ENCODE measurements at regions not wholly inside any gene's neighbourhood (a gene's known extent, or its start where the extent isn't known, plus 50 kb on each side); places are given as distances from the start of the nearest gene placed in this dataset.
"Not testable (repeated sequence)": the region's sequence is repeated elsewhere in the genome, so short reads cannot be mapped to it uniquely, and the experiment has no call there.

DNA sequence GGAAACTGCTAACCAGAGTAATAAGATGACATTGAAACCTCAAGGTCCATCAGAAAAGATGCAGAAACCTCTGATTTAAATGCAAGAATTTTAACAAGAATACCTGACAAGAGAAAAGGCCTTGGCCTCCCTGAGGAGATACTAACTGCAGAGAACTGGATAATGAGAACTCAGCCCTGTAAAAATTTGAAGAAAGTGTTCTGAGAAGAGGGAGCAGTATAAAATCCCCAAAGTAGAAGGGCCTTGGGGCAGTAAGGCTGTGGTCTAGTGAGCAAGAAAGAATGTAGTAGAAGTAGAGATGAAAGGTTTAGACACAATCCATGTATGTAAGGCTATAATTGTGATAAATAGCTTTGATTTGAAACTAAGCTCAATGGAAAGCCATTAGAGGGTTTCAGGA lies 394.1 kb downstream of the ZBBX start:
- in situ Hi-C loops (cut with HindIII; ENCODE audit: low sequenced_read_pairs) = no loop called here
- no peak for TF ChIP-seq CTCF (IDR thresholded peaks at IDR 0.05; ENCODE audit: low read depth, low read length, missing control alignments)
- no peak overlapping the region for H3K4me3 ChIP-seq (ENCODE audit: low read depth, low read length)
- no peak for DNase-seq (ENCODE audit: low read depth)

DNA sequence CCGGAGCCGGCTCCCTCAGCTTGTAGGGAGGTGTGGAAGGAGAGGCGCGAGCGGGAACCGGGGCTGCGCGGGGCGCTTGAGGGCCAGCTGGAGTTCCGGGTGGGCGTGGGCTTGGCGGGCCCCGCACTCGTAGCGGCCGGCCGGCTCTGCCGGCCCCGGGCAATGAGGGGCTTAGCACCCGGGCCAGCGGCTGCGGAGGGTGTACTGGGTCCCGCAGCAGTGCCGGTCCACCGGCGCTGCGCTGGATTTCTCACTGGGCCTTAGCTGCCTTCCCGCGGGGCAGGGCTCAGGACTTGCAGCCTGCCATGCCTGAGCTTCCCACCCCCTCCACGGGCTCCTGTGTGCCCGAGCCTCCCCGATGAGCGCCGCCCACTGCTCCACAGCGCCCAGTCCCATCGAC lies 404.3 kb downstream of the ZBBX start:
- DNase-seq (ENCODE audit: low read depth); in situ Hi-C loops (cut with HindIII; ENCODE audit: low sequenced_read_pairs); H3K4me3 ChIP-seq (ENCODE audit: low read depth, low read length): not testable (repeated sequence)

DNA sequence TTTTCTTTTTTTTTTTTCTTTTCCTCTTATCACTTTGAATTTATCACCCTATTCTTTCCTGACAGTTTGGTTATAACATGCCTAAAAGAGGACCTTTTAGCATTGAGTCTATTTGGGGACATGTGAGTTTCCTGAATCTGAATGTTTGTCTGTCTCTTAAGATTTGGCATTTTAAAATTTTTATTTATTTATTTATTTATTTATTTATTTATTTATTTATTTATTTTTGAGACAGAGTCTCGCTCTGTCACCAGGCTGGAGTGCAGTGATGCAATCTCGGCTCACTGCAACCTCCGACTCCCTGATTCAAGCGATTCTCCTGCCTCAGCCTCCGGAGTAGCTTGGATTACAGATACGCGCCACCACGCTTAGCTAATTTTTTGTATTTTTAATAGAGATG lies 412.4 kb downstream of the ZBBX start:
- in situ Hi-C loops (cut with HindIII; ENCODE audit: low sequenced_read_pairs); H3K4me3 ChIP-seq (ENCODE audit: low read depth, low read length); DNase-seq (ENCODE audit: low read depth): not testable (repeated sequence)

- no peak for TF ChIP-seq CTCF (IDR thresholded peaks at IDR 0.05; ENCODE audit: low read depth, low read length, missing control alignments)
- H3K4me3 ChIP-seq (ENCODE audit: low read depth, low read length) = no peak overlapping the region
- in situ Hi-C loops (cut with HindIII; ENCODE audit: low sequenced_read_pairs) = no loop called here
- no peak for DNase-seq (ENCODE audit: low read depth)
Measured at GRCh38 chr3:166962911-166963310, 417.2 kb downstream of the ZBBX start.

GRCh38 chr3:166957121-166957520 lies 423.0 kb downstream of the ZBBX start:
- no peak overlapping the region for H3K4me3 ChIP-seq (ENCODE audit: low read depth, low read length)
- in situ Hi-C loops (cut with HindIII; ENCODE audit: low sequenced_read_pairs) = no loop called here
- TF ChIP-seq CTCF (IDR thresholded peaks at IDR 0.05; ENCODE audit: low read depth, low read length, missing control alignments) = no peak
- no peak for DNase-seq (ENCODE audit: low read depth)

DNA sequence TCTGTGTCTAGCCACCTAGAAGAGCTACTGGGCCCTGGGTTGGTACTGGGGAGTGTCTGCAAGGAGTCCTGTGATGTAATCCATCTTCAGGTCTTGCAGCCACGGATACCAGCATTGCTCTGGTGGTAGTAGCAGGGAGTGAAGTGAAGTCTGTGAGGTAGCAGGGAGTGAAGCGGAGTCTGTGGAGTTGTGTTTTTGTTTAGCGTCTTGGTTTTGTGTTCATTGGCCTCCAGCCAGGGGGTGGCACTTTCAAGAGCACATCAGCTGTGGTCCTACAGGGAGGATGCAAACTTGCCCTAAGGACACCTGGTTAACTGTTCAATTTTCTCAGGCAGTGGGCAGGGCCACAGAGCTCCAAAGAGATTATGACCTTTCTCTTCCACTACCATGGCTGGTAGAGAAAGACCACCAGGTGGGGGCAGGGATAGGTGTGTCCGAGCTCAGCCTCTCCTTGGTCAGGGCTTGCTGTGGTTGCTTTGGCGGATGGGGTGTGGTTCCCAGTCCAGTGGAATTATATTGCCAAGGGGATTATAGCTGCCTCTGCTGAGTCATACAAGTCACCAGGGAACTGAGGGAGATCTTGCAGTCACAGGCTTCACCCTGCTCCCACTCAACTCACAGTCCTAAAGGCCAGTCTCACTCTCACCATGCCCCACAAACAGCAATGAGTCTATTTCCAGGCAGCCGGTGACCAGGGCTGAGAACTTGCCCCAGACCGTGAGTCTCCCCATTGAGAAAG lies 424.7 kb downstream of the ZBBX start:
- in situ Hi-C loops (cut with HindIII; ENCODE audit: low sequenced_read_pairs) = no loop called here
- no peak overlapping the region for H3K4me3 ChIP-seq (ENCODE audit: low read depth, low read length)
- TF ChIP-seq CTCF (IDR thresholded peaks at IDR 0.05; ENCODE audit: low read depth, low read length, missing control alignments) = no peak
- DNase-seq (ENCODE audit: low read depth) = no peak

GRCh38 chr3:166934879-166935278 lies 445.2 kb downstream of the ZBBX start:
- H3K4me3 ChIP-seq (ENCODE audit: low read depth, low read length) = no peak overlapping the region
- no peak for TF ChIP-seq CTCF (IDR thresholded peaks at IDR 0.05; ENCODE audit: low read depth, low read length, missing control alignments)
- in situ Hi-C loops (cut with HindIII; ENCODE audit: low sequenced_read_pairs) = no loop called here
- no peak for DNase-seq (ENCODE audit: low read depth)

DNA sequence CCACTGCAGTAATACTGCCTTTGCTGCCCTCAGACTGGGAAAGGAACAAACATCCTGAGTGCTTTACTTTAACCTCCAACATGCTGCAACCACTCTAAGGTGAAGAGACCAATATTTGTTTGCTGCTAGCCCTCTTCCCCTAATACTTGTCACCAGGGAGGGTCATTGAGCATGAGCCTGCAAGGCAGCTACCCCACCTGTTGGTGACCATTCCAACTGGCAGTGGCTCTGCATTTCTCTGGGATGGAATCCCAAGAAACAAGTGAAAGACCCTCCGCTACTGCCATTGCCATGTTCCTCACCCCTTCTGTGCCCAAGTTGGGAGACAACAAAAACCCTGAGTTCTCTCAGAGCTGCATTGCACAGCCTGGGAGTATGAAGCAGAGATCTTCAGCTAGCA lies 462.7 kb downstream of the ZBBX start:
- H3K4me3 ChIP-seq (ENCODE audit: low read depth, low read length) = no peak overlapping the region
- TF ChIP-seq CTCF (IDR thresholded peaks at IDR 0.05; ENCODE audit: low read depth, low read length, missing control alignments) = no peak
- in situ Hi-C loops (cut with HindIII; ENCODE audit: low sequenced_read_pairs) = no loop called here
- no peak for DNase-seq (ENCODE audit: low read depth)
